ENCODE measurements at regions not wholly inside any gene's neighbourhood (a gene's known extent, or its start where the extent isn't known, plus 50 kb on each side); places are given as distances from the start of the nearest gene placed in this dataset. TPM values are rescaled to one million over a fixed set of nuclear protein-coding genes. Genes with fewer than 3 reads are reported as not detected.

GRCh38 chr14:25103820-25104219 lies 53.9 kb upstream of the STXBP6 start:
- Histone ChIP-seq H3K4me3 (no peak overlapping the region), H3K4me1 (peaks cover 0 to 2% (median 0%) of the 10 kb centered on the region in 4 donors), H3K9me3 (no peaks in the 10 kb centered on the region), H3K27ac (no peak overlapping the region), H3K27me3 (no peaks in the 10 kb centered on the region), H3K36me3 (no peaks in the 10 kb centered on the region)
- DNase-seq (ENCODE audit: low spot score in 2 of 2) = no peak
- WGBS, 2 donors = 72 to 75% methylated on average over 2 of the region's 2 CpGs
- no peak for TF ChIP-seq POLR2A (IDR thresholded peaks at IDR 0.05)
- no peak for TF ChIP-seq CTCF (IDR thresholded peaks at IDR 0.05)
- TF ChIP-seq EP300 (IDR thresholded peaks at IDR 0.05) = no peak

GRCh38 chr14:25103271-25103670 lies 53.3 kb upstream of the STXBP6 start:
- WGBS, 2 donors = 80 to 83% methylated on average over 4 of the region's 4 CpGs
- Histone ChIP-seq H3K4me3 (no peak overlapping the region), H3K27ac (no peak overlapping the region), H3K9me3 (no peaks in the 10 kb centered on the region), H3K27me3 (no peaks in the 10 kb centered on the region), H3K4me1 (no peaks in the 10 kb centered on the region), H3K36me3 (no peaks in the 10 kb centered on the region)
- TF ChIP-seq CTCF (IDR thresholded peaks at IDR 0.05) (no peak), POLR2A (IDR thresholded peaks at IDR 0.05) (no peak), EP300 (IDR thresholded peaks at IDR 0.05) (no peak)
- no peak for DNase-seq (ENCODE audit: low spot score in 2 of 2)

GRCh38 chr14:25102788-25103187 lies 52.8 kb upstream of the STXBP6 start:
- TF ChIP-seq EP300 (IDR thresholded peaks at IDR 0.05) (no peak), POLR2A (IDR thresholded peaks at IDR 0.05) (no peak), CTCF (IDR thresholded peaks at IDR 0.05) (no peak)
- H3K36me3 ChIP-seq = no peaks in the 10 kb centered on the region
- no peak overlapping the region for H3K27ac ChIP-seq
- no peak for DNase-seq (ENCODE audit: low spot score in 2 of 2)
- H3K4me3 ChIP-seq = no peak overlapping the region
- no peaks in the 10 kb centered on the region for H3K27me3 ChIP-seq
- WGBS, 2 donors = 94 to 95% methylated on average over 1 of the region's 1 CpG
- no peaks in the 10 kb centered on the region for H3K9me3 ChIP-seq
- H3K4me1 ChIP-seq = no peaks in the 10 kb centered on the region

- WGBS, 2 donors = 60 to 83% methylated on average over 2 of the region's 2 CpGs
- TF ChIP-seq CTCF (IDR thresholded peaks at IDR 0.05) = no peak
- Histone ChIP-seq H3K27me3 (no peaks in the 10 kb centered on the region), H3K4me1 (no peaks in the 10 kb centered on the region), H3K27ac (no peak overlapping the region), H3K4me3 (no peak overlapping the region), H3K9me3 (no peaks in the 10 kb centered on the region), H3K36me3 (no peaks in the 10 kb centered on the region)
- DNase-seq (ENCODE audit: low spot score in 2 of 2) = no peak
Observed at GRCh38 chr14:25101276-25101675, 51.3 kb upstream of the STXBP6 start.

Small RNAs in the stretch of these regions (small RNA-seq; reads per million reads assigned to genes)
- not detected for gene HMGN2P6

All from tibial nerve (tissue), 4 donors.